Activated T-cell treated with anti-CD3 and anti-CD28 coated beads, Interleukin-2, amount 50 U/mL, for 1 hour (primary cell): ENCODE measurements at regions not wholly inside any gene's neighbourhood (a gene's known extent, or its start where the extent isn't known, plus 50 kb on each side); places are given as distances from the start of the nearest gene placed in this dataset.

Experiments
- DNase-seq: peaks from one replicate; pipeline ENCODE4 v3.0.0-alpha.2; 2020

DNA sequence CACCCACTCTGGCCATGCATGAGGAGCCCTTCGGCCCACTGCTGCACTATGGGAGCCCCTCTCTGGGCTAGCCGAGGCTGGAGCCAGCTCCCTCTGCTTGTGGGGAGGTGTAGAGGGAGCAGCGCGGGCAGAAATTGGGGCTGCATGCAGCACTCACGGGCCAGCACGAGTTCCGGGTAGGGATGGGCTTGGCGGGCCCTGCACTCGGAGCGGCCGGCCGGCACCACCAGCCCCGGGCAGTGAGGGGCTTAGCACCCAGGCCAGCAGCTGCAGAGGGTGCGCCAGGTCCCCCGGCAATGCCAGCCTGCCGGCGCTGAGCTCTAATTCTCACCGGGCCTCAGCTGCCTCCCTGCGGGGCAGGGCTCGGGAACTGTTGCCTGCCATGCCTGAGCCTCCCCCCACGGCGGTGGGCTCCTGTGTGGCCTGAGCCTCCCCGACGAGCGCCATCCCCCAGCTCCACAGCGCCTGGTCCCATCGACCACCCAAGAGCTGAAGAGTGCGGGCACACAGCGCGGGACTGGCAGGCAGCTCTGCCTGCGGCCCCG, 209.0 kb downstream of the LTN1 start:
- DNase-seq: no peak

DNA sequence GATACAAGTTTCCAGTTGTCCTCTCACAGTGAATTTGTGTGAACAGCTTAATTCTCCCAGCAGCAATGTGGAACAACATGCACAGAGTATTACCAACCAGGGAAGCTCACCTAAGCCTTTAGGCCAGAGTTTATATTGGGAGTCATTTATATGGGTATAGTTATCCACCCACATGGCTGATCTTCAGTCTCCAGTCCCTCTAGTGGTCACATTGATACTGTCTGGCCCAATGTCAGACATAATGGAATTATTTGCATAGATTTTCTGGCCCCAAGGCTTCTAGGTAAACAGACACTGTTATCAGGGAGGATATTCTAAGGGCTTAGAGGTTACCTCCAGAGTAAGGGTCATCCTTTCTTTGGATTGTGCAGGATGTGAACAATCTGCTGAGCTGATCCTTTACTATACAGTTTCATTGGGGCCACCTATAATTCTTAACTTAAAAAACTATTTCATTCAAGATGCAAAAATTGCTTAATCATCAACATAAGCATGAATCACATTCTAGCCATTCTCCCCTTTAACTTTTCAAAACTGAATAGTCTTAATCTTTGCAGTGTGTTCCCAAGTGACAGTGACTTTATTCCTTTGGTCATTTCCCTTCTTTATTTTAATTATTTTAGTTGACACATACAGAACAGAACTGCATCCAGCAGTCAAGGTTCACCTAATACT, 210.9 kb downstream of the LTN1 start:
- no peak for DNase-seq

DNA sequence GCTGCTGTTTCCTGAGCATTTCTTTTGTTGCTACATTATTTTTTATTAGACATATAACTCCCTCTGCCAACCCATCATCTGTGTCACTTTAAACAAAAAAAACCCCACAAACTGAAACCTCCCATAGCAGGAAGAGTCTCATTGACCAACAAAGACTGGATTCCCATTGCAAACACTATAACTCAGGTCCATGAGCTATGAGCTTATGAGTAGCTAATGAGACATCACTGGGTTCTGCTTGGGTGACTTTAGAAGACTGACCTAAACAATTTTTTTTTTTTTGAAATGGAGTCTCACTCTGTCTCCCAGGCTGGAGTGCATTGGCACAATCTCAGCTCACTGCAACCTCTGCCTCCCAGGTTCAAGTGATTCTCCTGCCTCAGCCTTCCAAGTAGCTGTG, 212.8 kb downstream of the LTN1 start:
- no peak for DNase-seq

DNA sequence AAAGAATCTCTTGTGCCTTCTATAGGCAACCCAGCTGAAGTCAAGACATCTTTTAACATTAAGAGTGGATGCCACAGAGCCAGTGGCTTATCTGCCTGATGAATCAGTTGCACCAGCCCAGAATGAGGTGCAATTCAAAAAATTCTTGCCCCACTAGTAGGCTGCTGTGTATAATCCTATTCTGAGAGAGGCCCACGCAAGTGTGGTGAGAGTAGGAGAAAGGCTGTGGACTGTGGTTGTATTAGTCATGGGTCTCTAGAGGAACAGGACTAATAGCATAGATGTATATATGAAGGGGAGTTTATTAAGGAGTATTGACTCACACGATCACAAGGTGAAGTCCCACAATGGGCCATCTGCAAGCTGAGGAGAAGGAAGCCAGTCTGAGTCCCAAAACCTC, 216.4 kb downstream of the LTN1 start:
- DNase-seq: no peak

DNA sequence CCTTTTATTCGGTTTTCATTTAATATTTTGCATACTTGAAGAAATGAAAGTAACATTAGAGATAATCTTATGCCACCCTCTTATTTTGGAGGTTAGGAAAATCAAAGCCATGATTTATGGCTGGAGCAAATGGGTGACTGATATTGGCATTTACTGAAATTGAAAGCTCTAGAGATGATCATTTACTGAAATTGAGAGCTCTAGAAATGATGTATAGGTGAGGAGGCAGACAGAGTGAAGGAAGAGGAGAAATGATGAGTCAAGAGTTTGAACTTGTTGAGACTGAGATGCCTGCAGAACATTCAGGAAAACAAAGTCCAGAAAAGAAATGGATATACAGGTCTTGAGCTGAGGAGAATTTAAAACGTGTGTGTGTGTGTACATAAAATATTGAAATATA, 217.6 kb downstream of the LTN1 start:
- DNase-seq: no peak

DNA sequence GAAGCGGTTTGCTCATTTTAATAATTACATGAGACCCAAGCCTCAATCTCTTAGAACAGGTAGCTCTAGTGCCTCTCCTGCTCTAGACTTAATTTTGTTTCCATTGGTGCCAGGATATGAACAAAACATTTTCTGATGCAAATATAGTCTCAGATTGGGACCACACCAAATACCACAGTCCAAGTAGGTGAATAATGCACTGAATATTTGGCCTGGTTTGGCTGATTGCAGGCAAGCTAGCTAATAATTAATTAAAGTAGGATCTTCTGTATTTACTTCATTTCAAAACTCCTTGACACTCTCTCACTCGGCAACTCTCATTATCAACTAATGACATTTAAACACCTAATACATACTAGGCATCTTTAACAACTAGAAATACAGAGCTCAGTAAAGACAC, 219.6 kb downstream of the LTN1 start:
- no peak for DNase-seq

DNA sequence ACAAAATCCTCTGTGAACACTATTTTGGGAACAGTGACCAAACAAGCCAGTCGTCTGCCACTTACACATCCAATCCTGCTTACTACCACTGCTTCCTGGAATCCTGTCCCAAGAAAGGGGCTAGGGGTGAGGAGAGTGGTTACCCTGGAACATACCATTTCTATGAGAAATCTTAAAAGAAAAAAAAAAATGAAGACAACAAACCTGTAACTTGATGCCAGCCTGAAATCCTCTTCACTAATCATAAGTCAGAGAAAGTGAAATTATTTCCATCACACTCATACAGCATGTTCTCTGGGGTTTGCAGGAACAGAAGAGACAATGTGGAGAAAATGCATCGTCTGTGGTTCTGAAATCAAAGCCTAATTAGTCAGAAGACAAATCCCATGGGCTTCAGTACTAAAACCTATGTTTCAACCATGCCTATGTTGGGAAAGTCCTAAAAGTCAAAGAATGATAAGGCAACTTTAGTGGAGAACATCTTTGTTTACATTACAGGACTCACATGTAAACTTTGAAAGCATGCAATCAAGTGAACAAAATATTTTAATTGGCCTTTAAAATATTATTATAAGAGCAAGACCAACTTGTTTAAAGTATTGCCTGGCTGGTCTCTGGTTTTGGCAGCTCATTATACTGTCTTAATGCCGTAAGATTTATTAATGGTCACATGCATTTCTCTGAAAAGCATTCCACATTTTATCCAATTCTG, 220.7 kb downstream of the LTN1 start:
- no peak for DNase-seq

DNA sequence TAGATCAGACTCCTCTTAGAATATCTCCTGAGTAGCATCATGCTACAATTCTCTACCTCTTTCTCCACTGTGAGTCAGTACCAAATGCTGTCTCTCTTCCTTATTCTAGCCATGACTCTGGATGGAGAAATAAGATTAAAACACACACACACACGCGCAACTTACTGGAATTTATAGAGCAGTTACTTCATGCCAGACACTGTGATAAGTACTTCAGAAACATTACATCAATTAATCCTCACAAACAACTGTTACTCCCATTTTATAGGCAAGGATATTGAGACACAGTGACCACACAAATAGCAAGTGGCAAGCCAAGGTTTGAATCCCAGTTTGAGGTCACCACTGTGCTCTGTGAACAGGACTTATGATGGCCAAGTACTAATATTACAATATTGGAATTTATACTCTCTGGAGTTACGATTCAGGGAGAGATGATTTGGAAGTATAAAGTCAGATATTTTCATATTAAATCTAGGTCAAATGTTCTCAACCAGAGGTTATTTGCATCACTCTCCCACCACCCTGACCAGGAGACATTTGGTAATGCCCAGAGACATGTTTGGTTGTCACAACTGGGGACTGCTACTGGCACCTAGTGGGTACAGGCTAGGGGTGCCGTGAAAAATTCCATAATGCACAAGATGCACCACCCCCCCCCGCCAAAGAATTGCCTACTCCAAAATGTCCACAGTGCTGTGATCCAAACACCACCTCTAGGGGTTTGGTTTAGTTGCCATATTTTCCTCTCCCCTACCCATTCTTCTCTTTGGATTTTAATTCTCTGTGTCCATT, 221.6 kb downstream of the LTN1 start:
- no peak for DNase-seq

DNA sequence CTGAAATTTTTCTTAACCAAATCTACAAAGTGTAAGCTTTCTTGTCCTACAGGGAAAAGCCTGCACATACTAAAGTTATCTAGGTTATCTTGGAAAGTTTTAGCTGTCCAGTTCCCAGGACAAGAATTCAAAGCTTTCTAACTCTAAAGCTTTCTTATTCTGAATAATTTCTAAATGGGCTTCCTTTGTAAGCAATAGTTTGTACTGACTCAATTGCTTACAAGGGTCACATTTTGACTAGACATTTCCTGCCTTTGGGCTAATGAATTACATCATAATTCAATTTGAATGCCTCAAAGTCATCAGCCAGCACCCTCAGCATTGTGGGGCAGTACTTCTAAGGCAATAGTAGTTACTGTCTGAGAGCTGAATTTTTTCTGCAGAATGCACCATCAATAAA, 223.0 kb downstream of the LTN1 start:
- DNase-seq: no peak

DNA sequence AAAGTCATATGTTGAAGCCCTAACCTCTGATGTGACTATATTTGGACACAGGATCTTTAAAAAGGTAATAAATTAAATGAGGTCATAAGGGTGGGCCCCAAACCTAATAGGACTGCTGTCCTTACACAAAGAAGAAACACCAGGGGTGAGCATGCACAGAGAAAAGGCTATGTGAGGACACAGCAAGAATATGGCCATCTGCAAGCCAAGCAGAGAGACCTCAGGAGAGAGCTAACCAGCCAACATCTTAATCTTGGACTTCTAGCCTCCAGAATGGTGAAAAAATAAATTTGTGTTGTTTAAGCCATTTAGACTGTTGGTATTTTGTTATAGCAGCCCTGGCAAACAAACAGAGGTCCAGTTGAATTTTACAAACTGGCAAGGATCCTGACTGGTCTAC, 223.9 kb downstream of the LTN1 start:
- DNase-seq: no peak

DNA sequence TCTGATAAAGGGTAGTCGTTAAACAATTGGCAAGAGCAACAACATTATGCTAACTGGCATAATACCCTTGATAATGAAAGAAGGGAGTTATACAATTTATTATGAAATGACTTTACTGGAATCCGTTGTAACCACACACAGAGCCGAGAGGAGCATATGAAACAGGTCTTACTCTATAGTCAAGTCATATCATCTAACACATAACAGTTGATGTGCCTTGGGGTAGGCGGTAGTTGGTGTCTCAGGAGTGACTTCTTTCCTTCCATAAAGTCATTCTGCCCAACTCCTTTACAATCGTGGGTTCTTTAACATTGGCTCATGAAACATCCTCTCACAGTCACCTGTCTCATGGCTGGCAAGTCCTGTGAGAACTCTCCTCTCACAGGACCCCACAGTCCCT, 225.2 kb downstream of the LTN1 start:
- no peak for DNase-seq

DNA sequence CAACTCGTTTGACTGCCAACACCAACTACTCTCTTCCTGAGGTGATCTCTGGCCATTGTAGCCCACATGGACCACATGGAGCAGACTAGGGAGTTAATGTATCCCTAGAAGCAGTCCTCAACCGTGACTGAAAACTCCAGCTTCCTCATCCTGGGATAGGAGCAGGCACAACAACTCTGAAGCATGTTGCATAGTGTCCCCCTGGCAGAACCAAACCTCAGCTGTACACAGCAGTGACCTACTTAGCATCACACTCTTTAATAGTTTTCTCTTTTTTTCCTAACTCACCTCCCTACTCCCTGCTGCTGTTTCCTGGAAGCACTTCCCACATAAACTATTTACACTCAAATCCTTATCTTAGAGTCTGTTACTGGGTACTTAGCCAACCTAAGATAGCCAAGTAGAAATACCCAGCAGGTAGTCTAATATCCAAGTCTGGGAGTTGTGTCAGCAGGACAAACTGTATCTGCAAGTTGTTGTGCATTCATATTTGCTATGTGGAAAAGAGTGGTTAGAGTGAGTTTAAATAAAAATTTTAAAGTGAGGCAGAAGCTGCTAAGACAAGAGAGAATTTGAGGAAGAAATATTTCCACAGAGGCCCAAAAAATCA, 228.8 kb downstream of the LTN1 start:
- no peak for DNase-seq

DNA sequence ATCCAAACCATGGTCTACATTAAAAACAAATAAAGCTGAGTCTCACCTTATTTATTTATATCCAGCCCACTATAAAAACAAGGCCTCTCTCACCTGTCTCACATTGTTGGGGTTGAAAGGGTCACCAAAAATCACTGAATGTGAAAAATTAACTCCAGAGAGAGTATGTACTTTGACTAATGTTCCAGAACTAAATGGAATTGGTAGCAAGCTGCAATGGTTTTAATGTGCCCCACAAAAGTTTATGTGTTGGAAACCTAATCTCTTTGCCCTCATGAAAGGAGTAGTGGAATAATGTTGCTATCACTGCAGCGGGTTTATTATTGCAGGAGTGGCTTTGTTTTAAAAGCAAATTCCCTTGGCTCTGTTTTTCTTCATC, 230.3 kb downstream of the LTN1 start:
- no peak for DNase-seq

DNA sequence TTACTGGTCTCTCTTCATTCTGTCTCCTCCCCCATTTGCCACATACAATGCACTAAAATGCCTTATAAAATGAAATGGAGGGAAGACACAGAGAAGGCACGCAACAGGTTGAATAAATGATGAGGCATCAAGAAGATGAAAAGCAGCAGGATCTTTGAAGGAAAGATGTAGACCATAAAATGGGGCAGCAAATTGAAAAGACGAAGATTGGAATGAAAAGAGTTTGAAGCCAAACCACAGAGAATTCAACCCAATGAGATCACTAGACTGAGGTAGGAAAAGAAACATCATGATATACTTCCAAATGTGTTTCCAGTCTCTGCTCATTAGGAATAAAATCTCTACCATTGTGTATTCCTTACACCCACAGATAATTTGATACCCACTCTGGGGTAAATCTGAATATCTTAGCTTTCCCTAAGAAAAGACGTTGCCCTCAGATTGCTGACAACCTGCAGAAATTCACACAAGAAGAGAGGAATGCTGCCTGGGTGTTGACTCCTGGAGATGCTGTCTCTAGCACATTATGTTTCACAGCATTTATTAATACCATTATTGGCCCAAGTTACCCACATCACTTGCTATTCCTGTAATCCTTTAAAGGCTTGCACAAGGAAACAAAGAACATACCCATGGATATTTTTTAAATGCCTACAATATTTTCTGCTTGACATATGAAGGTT, 230.9 kb downstream of the LTN1 start:
- no peak for DNase-seq

DNA sequence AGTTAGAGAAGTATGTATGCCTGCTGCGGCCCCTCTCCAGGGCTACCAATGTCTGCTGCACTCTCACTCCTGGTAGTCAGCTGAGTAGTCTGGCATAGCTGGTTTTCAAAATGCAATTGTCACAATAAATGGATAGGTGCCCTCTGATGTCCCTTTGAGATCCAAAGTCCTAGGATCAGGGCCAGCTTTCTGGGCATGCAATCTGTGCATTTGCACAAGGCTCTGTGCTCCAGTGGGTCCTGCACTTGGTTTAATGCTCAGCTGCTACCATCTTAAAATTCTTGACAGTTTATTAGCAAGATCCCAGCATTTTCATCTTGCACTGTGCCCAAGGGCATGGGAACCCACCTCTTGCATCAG, 233.8 kb downstream of the LTN1 start:
- no peak for DNase-seq

DNA sequence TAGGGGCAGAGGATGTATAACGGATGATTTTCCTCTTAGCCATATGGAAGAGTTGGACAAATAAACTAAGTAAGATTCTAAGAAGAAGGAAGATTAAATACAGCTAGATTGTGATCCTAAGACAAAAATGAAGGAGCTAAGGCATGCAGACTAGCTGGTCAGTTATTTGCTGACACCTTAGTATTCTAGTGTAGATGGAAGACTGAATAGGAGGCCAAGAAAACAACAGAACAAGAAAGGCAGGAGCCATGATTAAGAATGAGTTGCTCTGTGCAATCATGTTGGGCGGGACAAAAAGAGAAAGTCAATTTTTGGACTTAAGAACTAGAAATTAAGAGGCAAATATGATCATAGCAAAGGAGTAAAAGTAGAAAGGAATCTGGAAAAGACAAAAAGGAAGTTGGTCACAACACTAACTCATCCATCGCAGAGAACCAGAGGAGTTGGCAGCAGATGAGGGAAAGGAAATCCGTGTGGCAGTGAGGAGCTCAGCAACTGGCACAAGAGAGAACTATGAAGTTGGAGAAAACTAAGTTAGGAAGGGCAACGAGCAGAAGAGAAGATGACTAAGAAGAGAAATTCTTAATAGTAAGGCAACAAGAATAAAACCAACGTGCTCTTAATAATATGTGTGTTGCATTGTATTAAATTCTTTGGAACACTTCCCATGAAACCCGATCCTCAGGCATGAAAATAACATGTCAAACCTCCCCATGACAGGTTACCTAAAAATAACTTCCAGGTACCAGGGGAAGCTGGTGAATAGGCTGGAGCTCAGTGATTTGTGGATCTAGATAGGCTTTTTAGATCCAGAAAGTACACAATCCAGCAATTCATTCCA, 234.4 kb downstream of the LTN1 start:
- no peak for DNase-seq

DNA sequence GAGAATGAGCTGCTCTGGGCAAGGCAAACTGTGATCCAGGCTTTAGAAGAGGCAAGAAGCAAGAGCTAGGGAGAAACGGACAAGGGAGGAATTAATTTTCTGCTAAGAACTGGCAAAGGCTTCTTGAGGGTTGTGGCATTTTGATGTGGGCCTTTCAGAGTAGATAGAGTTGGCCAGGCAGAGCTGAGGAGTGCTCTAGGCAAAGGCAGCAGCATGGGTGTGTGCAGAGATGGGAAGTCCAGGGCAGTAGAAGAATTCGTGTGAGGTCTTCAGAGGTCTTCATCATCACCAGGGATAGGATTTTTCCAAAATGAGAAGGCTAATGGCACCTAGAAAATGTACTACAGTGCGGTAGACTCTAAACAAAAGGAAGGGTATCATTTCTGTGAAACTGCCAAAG, 237.8 kb downstream of the LTN1 start:
- no peak for DNase-seq

DNA sequence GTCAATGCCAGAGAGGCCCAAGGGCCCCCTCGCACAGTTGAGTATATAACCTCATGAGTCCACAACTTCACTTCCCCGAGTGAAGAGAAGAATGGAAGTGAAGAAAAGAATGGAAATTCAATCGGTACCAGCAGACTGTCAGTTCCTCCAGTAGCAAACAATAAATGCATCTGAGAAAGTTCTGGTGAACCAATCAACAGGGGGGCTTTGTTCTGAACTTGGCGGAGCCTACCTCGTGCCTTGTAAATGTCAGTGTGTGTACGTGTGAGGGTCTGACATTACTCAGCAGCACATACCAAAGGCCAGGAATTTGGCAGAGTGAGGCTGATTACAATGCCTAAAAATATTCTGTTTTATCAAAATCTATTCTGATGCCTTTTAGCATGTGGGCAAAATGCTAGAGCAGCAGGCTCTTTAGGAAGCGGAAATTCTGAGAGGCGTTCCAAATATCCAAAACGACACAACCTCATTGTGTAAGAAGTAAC, 238.5 kb downstream of the LTN1 start:
- DNase-seq: no peak

DNA sequence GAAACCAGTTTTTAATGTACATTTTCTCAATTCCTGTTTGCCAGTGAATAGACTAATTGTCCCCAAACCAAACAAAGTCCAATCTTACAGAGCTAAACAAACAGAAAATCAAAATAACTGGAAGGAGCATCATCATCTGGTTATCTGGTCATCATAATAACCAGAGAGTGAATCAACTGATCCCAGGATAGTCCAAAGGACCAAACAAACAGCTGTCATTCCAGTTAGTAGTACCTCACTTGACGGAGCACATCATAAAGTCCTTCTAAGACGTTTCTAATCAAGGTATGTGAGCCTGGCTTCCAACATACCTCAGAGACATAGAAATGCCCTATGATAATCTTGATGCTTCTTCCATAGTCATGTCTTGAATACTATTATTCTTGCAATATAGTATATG, 240.5 kb downstream of the LTN1 start:
- DNase-seq: no peak

DNA sequence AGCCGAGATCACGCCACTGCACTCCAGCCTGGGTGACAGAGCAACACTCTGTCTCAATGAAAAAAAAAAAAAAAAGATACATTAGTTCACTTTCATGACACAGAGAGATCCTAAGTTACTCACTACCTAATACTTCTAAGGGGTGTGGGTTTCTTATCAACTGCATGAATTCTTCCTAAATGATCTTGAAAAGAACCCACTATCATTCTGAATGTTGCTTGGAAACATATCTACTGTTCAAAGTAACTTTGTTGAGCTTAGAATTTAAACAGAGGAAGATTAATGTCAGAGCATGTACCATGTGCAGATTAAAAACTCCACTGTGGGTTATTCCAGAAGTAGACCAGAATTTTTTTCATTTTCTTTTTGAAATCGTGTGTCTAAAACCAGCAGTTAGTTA, 241.5 kb downstream of the LTN1 start:
- no peak for DNase-seq

DNA sequence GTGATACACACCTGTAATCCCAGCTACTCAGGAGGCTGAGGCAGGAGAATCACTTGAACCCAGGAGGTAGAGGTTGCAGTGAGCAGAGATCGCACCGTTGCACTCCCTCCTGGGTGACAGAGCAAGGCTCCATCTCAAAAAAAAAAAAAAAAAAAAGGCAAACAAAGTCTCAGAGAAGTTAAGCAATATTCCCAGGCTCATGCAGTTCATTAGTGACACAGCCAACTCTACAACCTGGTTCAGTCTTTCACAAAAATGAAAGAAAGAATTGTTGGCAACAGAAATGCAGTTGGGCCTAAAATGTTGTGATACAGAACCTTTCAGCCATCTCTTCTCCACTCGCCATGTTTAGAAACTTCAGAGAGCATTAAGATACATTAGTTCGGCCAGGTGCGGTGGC, 242.1 kb downstream of the LTN1 start:
- no peak for DNase-seq

DNA sequence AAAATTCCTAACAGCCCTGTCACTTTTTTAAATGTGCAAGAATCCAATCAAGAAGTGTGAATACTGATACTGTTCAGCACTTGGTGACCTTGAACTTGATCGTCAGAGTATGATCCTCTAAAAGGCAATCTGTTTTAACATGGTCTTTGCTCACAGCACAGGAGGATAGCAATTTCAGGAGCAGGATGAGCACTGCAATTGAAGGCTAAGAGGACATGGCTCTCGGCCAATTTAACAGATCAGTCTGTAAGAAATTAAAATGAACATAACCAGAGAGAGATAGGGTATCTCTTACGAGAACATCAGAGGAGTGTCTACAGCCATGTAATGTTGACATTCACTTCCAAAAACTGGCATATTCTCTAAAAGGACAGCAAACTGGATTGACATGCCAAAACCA, 243.1 kb downstream of the LTN1 start:
- no peak for DNase-seq
